Subcutaneous abdominal adipose tissue (tissue), 5 donors: ENCODE measurements at regions not wholly inside any gene's neighbourhood (a gene's known extent, or its start where the extent isn't known, plus 50 kb on each side); places are given as distances from the start of the nearest gene placed in this dataset.

Experiments used
- H3K27ac ChIP-seq: one replicate; pipeline ENCODE4 v1.7.0; 2013; ENCODE audit warnings: low read depth, mild to moderate bottlenecking, inconsistent platforms, low read length, moderate library complexity
- H3K27me3 ChIP-seq, 5 donors: one replicate each; pipeline ENCODE4 v1.7.0; 2013; ENCODE audit warnings: low read length in 5 of 5, inconsistent platforms in 1 of 5; ENCODE audit not compliant: control insufficient read depth in 5 of 5, insufficient read depth in 4 of 5
- H3K36me3 ChIP-seq, 5 donors: one replicate each; pipeline ENCODE4 v1.7.0; 2013; ENCODE audit warnings: low read length in 5 of 5; ENCODE audit not compliant: control insufficient read depth in 5 of 5, insufficient read depth in 5 of 5
- H3K4me1 ChIP-seq, 5 donors: one replicate each; pipeline ENCODE4 v1.7.0; 2013; ENCODE audit warnings: low read length in 5 of 5, mild to moderate bottlenecking in 3 of 5, moderate library complexity in 1 of 5; ENCODE audit not compliant: control insufficient read depth in 5 of 5, insufficient read depth in 5 of 5
- H3K4me3 ChIP-seq, 5 donors: one replicate each; pipeline ENCODE4 v1.7.0; 2013; ENCODE audit warnings: low read length in 5 of 5, low read depth in 1 of 5
- H3K9ac ChIP-seq, 5 donors: one replicate each; pipeline ENCODE4 v1.7.0; 2013; ENCODE audit warnings: low read length in 5 of 5, mild to moderate bottlenecking in 4 of 5, moderate library complexity in 3 of 5
- H3K9me3 ChIP-seq, 5 donors: one replicate each; pipeline ENCODE4 v1.7.0; 2013; ENCODE audit warnings: low read length in 5 of 5; ENCODE audit not compliant: control insufficient read depth in 5 of 5
- donor health status: healthy.
- donor health status: healthy.
- donor health status: healthy.
- donor health status: healthy.
- donor health status: healthy.

DNA sequence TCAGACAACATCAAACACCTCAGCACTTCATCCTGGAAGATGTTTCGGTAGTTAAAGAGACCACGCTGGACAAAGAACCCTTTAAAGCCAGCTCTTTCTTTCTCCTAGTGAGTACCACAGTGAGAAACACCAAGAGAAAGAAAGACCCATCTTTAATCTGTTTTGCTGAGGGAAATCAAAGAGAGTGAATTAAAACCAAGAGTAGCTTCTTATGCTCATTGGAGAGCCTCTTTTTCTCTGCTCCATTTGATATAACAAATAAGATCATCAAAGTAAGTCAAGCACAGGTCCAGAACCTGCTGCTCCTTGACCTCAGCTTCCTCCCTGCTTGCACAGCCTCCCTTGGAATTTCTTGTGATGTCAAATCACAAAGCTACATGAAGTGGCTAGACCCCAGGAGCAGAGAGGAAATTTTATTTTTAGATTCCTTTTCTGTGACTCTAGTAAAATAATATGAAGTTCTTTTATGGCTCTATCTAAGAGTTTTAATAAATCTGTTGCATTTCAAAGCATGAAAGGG lies 436.4 kb downstream of the C3orf38 start:
- H3K36me3 ChIP-seq: no peaks in the 10 kb centered on the region

DNA sequence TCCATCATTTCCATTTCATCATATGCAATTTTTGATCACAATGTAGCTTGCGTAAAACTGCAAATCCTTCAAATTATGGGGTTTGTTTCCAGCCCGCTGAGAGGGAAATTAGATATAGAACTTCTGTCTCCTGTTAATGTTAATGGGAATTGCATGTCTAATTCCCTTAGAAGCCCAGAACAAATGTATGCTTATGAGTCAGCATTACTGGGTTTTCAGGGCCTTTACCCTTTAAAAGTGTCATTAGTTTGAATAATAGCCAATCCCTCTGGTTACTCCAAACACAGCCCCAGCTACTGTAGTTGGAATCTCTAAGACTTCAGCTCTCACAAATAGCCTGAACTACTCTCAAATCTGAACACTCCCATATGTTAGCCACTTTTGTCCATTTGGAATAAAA lies 439.4 kb downstream of the C3orf38 start:
- no peaks in the 10 kb centered on the region for H3K36me3 ChIP-seq
- H3K27ac ChIP-seq: no peak overlapping the region
- H3K9ac ChIP-seq: no peak overlapping the region

More for the DNA sequence above, 436.4 kb downstream of the C3orf38 start:
- H3K9ac ChIP-seq: no peak overlapping the region
- no peak overlapping the region for H3K4me3 ChIP-seq
- no peaks in the 10 kb centered on the region for H3K9me3 ChIP-seq
- no peaks in the 10 kb centered on the region for H3K27me3 ChIP-seq
- H3K4me1 ChIP-seq: no peaks in the 10 kb centered on the region
- no peak overlapping the region for H3K27ac ChIP-seq

DNA sequence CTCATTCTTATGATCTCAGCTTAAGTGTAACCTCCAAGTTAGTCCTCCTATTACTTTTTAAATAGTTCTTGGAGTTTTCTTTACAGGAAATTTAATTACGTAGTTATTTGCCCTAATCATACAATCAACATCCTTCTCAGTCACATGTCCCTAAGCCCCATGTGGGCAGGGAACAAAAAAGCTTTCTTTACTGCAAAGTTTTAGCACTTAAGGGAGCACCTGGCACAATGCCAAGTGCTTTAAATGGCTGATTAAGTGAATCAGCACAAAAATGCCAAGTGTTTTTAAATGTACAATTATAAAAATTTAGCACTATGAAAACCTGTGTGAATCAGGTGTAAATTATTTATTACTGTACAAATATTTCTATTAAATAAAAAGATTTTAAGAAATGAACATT lies 445.3 kb downstream of the C3orf38 start:
- H3K9me3 ChIP-seq: peaks cover 0 to 8% (median 0%) of the 10 kb centered on the region in 5 donors
- no peaks in the 10 kb centered on the region for H3K4me1 ChIP-seq
- H3K36me3 ChIP-seq: no peaks in the 10 kb centered on the region
- no peak overlapping the region for H3K9ac ChIP-seq
- no peak overlapping the region for H3K27ac ChIP-seq
- no peaks in the 10 kb centered on the region for H3K27me3 ChIP-seq
- no peak overlapping the region for H3K4me3 ChIP-seq

More for the DNA sequence above, 439.4 kb downstream of the C3orf38 start:
- no peaks in the 10 kb centered on the region for H3K4me1 ChIP-seq
- H3K9me3 ChIP-seq: no peaks in the 10 kb centered on the region
- no peak overlapping the region for H3K4me3 ChIP-seq
- no peaks in the 10 kb centered on the region for H3K27me3 ChIP-seq

DNA sequence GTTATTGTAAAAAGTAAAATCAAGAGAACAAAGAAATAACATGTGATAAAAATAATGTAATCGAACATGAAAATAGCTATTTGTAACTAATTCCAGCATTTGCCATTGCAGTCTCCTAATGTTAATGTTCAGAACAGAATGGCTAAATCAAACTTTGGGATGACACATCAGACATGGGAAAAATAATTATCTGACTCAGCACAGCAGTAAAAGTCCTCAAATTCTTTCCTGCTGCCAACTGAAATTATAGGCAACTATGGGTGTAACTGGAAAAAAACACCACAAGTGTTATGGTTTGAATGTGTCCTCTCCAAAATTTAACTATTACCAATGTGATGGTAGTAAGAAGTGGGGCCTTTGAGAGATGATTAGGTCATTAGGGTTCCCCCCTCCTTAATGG lies 446.7 kb downstream of the C3orf38 start:
- Histone ChIP-seq H3K9ac (no peak overlapping the region), H3K4me1 (no peaks in the 10 kb centered on the region), H3K4me3 (no peak overlapping the region), H3K27ac (no peak overlapping the region), H3K9me3 (peaks cover 0 to 8% (median 0%) of the 10 kb centered on the region in 5 donors), H3K27me3 (no peaks in the 10 kb centered on the region), H3K36me3 (no peaks in the 10 kb centered on the region)

DNA sequence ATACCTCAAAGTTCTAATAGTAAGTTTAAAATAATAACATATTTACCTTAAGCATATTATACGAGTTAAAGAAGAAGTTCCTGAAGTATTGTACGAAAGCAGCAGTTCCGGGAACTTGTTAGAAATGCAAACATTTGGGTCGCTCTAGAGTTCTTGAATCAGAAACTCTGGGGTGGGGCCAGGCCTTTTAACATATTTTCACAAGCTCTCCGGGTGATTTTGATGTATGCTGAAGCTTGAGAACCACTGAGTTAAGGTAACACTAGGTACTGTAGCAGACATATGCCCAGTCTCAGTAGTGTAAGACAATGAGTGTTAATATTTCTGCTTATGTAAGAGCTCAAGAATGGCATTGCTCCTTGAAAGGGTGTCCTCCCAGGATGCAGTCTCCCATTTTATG lies 461.1 kb downstream of the C3orf38 start:
- Histone ChIP-seq H3K27me3 (no peaks in the 10 kb centered on the region), H3K9me3 (no peaks in the 10 kb centered on the region), H3K27ac (no peak overlapping the region), H3K36me3 (no peaks in the 10 kb centered on the region), H3K4me1 (no peaks in the 10 kb centered on the region), H3K4me3 (no peak overlapping the region), H3K9ac (no peak overlapping the region)

DNA sequence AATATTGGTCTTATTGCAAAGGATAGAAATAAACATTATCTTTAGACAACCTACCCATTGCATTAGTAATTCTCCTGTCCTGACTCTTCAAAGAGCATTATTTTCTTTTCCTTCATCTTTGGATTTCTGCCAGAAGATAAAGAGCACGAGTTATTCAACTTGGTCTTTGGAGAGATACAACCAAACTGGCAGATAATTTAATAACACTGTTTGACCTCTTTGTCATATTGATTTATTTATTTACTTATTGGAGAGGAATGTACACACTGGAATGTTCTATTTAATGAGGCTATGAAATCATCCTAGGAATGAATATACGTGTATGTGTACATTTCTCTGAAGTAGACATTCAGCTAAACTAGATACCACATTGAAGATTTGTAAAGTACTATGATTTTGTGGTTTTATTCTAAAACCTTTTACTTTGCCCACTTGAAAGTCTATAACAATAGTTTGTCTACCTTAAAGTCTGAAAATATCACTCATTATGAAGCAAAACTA lies 462.1 kb downstream of the C3orf38 start:
- Histone ChIP-seq H3K27ac (no peak overlapping the region), H3K9ac (no peak overlapping the region), H3K9me3 (no peaks in the 10 kb centered on the region), H3K4me3 (no peak overlapping the region), H3K36me3 (no peaks in the 10 kb centered on the region), H3K27me3 (no peaks in the 10 kb centered on the region), H3K4me1 (no peaks in the 10 kb centered on the region)

DNA sequence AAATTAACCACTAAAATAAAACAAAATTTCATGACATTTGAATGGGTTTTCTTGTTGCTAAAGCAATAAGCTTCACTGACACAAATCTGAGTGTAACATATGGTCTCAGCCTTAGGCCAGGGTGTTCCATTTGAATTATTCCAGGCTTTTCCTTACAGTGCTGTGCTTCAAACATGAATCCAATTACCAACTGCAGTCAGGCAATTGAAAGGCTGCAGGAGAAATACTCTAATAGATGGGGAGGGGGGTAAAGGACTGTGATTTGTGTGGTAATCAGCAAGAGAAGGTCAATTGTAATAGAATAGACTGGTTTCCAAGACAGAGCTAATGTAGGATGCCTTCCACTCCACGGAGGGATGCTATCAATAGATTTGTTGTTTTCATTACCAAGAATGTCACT lies 466.7 kb downstream of the C3orf38 start:
- H3K27ac ChIP-seq: no peak overlapping the region
- no peaks in the 10 kb centered on the region for H3K36me3 ChIP-seq
- no peaks in the 10 kb centered on the region for H3K9me3 ChIP-seq
- no peak overlapping the region for H3K9ac ChIP-seq
- H3K4me3 ChIP-seq: no peak overlapping the region
- no peaks in the 10 kb centered on the region for H3K4me1 ChIP-seq
- no peaks in the 10 kb centered on the region for H3K27me3 ChIP-seq

DNA sequence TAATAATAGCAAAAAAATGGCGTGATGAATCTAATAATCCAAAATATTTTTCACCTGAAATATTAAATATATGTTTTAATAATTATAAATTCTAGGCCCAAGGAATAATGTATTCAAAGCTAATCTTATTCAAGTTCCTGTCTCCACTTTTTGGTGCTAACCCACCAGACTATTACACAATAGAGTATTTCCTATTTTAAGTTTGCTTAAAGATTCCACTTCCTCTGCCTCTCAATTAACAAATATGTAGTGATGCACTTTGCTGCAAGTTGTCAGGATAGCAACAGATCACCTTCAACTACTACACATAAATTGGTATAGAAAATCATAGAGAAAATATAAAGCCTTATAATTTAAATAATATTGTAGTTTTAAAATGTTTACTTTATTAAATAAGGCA lies 467.5 kb downstream of the C3orf38 start:
- no peaks in the 10 kb centered on the region for H3K9me3 ChIP-seq
- no peaks in the 10 kb centered on the region for H3K36me3 ChIP-seq
- no peak overlapping the region for H3K9ac ChIP-seq
- no peak overlapping the region for H3K27ac ChIP-seq
- no peak overlapping the region for H3K4me3 ChIP-seq
- no peaks in the 10 kb centered on the region for H3K4me1 ChIP-seq
- H3K27me3 ChIP-seq: no peaks in the 10 kb centered on the region

DNA sequence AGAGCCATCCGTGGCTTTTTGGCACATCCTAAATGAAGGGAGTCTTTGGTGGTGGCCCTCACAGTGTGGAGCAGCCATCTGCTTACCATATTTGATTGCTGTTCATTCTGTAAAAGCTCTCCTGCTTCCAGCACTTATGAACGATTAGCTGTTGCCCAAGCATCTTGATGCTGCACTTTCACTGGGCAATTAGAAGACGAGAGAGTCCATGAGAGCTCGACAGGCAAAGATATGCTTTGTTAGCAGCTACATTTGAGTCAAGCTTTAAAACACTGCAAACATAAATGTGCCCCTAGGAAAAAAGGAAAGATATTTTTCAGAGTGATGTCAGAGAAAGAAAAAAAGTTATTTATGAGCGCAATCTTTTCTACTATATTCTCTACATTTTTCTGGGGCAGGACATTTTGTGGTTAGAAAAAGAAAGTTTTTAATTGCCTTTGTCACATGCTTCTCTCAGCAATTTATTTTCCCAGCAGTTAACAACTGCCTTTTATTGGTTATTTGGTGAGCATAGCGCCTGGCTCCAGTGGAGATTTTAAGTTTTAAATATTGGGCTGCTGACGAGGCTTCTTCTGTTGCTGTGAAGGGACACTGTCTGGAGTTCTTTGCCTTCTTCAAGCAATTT lies 468.4 kb downstream of the C3orf38 start:
- Histone ChIP-seq H3K9ac (no peak overlapping the region), H3K9me3 (no peaks in the 10 kb centered on the region), H3K27ac (no peak overlapping the region), H3K36me3 (no peaks in the 10 kb centered on the region), H3K4me3 (no peak overlapping the region), H3K4me1 (no peaks in the 10 kb centered on the region), H3K27me3 (no peaks in the 10 kb centered on the region)

DNA sequence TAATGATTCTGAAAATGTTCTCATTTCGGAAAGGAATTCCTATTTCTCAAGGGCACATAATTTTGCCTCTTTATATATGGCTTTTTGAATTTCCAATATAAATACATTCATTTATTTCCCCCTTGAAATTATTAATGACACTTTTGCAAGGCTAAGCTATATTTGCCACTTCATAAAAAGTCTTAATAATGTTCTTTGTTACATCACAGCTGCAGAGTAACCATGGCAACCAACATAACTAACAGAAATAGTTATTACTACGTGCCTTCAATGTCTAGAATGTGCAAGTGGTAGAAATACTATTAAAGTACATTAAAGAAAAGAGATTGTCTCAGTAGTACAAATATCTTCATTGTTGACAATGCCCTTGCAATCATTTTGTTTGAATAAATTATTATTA lies 471.8 kb downstream of the C3orf38 start:
- Histone ChIP-seq H3K27me3 (no peaks in the 10 kb centered on the region), H3K36me3 (no peaks in the 10 kb centered on the region), H3K9me3 (no peaks in the 10 kb centered on the region), H3K4me3 (no peak overlapping the region), H3K4me1 (no peaks in the 10 kb centered on the region), H3K27ac (no peak overlapping the region), H3K9ac (no peak overlapping the region)
